Neural cell (in vitro differentiated cells): ENCODE measurements at regions not wholly inside any gene's neighbourhood (a gene's known extent, or its start where the extent isn't known, plus 50 kb on each side); places are given as distances from the start of the nearest gene placed in this dataset.

Experiments used
- H2AFZ ChIP-seq: fragments of 200-600, 300-800 bp; sonication (generic), shearing (Covaris generic); 2 replicates; pipeline ENCODE4 v1.6.0; 2014; ENCODE audit warnings: low read depth, mild to moderate bottlenecking, antibody characterized with exemption, low read length, moderate library complexity
- H3F3A ChIP-seq: fragments of 200-600 bp; shearing (Covaris generic); 2 replicates; pipeline ENCODE4 v1.6.1; 2016; ENCODE audit warnings: mild to moderate bottlenecking, moderate library complexity, mixed read lengths, antibody characterized with exemption, low read length; ENCODE audit not compliant: insufficient read depth, poor library complexity, severe bottlenecking
- H3K27ac ChIP-seq: fragments of 200-600, 300-800 bp; sonication (generic), shearing (Covaris generic); 2 replicates; pipeline ENCODE4 v1.5.1; 2014; ENCODE audit warnings: mild to moderate bottlenecking, low read length, moderate library complexity
- H3K27me3 ChIP-seq: fragments of 300-800, 200-600 bp; sonication (generic), shearing (Covaris generic); 2 replicates; pipeline ENCODE4 v1.6.0; 2014; ENCODE audit warnings: mild to moderate bottlenecking, low read depth, low read length, moderate library complexity; ENCODE audit not compliant: insufficient read depth
- H3K36me3 ChIP-seq: fragments of 300-800, 200-600 bp; sonication (generic), shearing (Covaris generic); 2 replicates; pipeline ENCODE4 v1.5.1; 2014; ENCODE audit warnings: mild to moderate bottlenecking, antibody characterized with exemption, low read length, moderate library complexity; ENCODE audit not compliant: insufficient read depth
- H3K4me2 ChIP-seq: fragments of 300-800, 200-600 bp; sonication (generic), shearing (Covaris generic); 2 replicates; pipeline ENCODE4 v1.6.0; 2014; ENCODE audit warnings: mild to moderate bottlenecking, low read length
- H3K4me3 ChIP-seq: fragments of 300-800, 200-600 bp; sonication (generic), shearing (Covaris generic); 2 replicates; pipeline ENCODE4 v1.5.1; 2014; ENCODE audit warnings: mild to moderate bottlenecking, low read length, moderate library complexity
- H3K79me2 ChIP-seq: fragments of 200-600 bp; shearing (Covaris generic); replicated peaks from 2 replicates; pipeline ENCODE4 v1.6.0; 2014; ENCODE audit warnings: mild to moderate bottlenecking, low read length, moderate library complexity; ENCODE audit not compliant: insufficient read depth
- H3K9ac ChIP-seq: fragments of 300-800, 200-600 bp; sonication (generic), shearing (Covaris generic); 2 replicates; pipeline ENCODE4 v1.6.1; 2016; ENCODE audit warnings: mild to moderate bottlenecking, low read length, mixed read lengths
- H3K9me2 ChIP-seq: fragments of 200-600 bp; shearing (Covaris generic); 2 replicates; pipeline ENCODE4 v1.6.1; 2016; ENCODE audit warnings: mild to moderate bottlenecking, low read length, mixed read lengths; ENCODE audit not compliant: insufficient read depth
- H3K9me3 ChIP-seq: fragments of 200-600, 300-800 bp; sonication (generic), shearing (Covaris generic); 2 replicates; pipeline ENCODE4 v1.6.1; 2016; ENCODE audit warnings: mild to moderate bottlenecking, mixed run types, low read length, moderate library complexity, mixed read lengths
- H4K20me1 ChIP-seq: fragments of 200-600 bp; shearing (Covaris generic); 2 replicates; pipeline ENCODE4 v1.6.1; 2016; ENCODE audit warnings: mild to moderate bottlenecking, mixed run types; ENCODE audit not compliant: insufficient read depth
- EP300 ChIP-seq: fragments of 450-650 bp; conservative IDR thresholded peaks from 2 replicates; pipeline ENCODE4 v1.6.1; 2014; ENCODE audit warnings: antibody characterized with exemption, mild to moderate bottlenecking, moderate library complexity; ENCODE audit not compliant: poor library complexity, severe bottlenecking
- EZH2 ChIP-seq: fragments of 200-600, 300-800 bp; shearing (Covaris generic), sonication (generic); IDR thresholded peaks from 2 replicates; pipeline ENCODE4 v1.6.1; 2014; ENCODE audit warnings: antibody characterized with exemption, low read length, borderline replicate concordance, mild to moderate bottlenecking; ENCODE audit not compliant: insufficient read depth, poor library complexity, severe bottlenecking
- MXI1 ChIP-seq: fragments of 450-650 bp; conservative IDR thresholded peaks from 2 replicates; pipeline ENCODE4 v1.6.1; 2014; ENCODE audit warnings: antibody characterized with exemption, mild to moderate bottlenecking; ENCODE audit not compliant: poor library complexity, severe bottlenecking
- POLR2AphosphoS5 ChIP-seq: IDR thresholded peaks from 2 replicates; pipeline ENCODE4 v1.6.1; 2012
- RAD21 ChIP-seq: fragments of 450-650 bp; conservative IDR thresholded peaks from 2 replicates; pipeline ENCODE4 v1.6.1; 2014; ENCODE audit warnings: antibody characterized with exemption, mild to moderate bottlenecking, moderate library complexity
- SMC3 ChIP-seq: fragments of 450-650 bp; conservative IDR thresholded peaks from 2 replicates; pipeline ENCODE4 v1.6.1; 2014; ENCODE audit warnings: antibody characterized with exemption, mild to moderate bottlenecking, moderate library complexity; ENCODE audit not compliant: poor library complexity
- TAF1 ChIP-seq: IDR thresholded peaks from 2 replicates; pipeline ENCODE4 v1.6.1; 2012; ENCODE audit warnings: low read depth
- TF ChIP-seq, protein P1 (sequence below): fragments of 450-650 bp; IDR thresholded peaks from 2 replicates; pipeline ENCODE4 v1.5.1; 2014; ENCODE audit warnings: antibody characterized with exemption, mild to moderate bottlenecking, moderate library complexity; ENCODE audit not compliant: poor library complexity, severe bottlenecking
- TF ChIP-seq, protein P2 (sequence below): IDR thresholded peaks from 2 replicates; pipeline ENCODE4 v1.6.1; 2012; ENCODE audit warnings: borderline replicate concordance

GRCh38 chr4:144223149-144223548 lies 82.6 kb upstream of the GYPA start:
- H3K9me3 ChIP-seq = no peaks in the 10 kb centered on the region
- H3K36me3 ChIP-seq = no peaks in the 10 kb centered on the region
- no peak overlapping the region for H3K9ac ChIP-seq
- no peak overlapping the region for H2AFZ ChIP-seq
- TF ChIP-seq RAD21 (no peak), EP300 (no peak), MXI1 (no peak), POLR2AphosphoS5 (no peak), EZH2 (no peak), SMC3 (no peak), TAF1 (no peak)
- TF ChIP-seq, protein P1, sequence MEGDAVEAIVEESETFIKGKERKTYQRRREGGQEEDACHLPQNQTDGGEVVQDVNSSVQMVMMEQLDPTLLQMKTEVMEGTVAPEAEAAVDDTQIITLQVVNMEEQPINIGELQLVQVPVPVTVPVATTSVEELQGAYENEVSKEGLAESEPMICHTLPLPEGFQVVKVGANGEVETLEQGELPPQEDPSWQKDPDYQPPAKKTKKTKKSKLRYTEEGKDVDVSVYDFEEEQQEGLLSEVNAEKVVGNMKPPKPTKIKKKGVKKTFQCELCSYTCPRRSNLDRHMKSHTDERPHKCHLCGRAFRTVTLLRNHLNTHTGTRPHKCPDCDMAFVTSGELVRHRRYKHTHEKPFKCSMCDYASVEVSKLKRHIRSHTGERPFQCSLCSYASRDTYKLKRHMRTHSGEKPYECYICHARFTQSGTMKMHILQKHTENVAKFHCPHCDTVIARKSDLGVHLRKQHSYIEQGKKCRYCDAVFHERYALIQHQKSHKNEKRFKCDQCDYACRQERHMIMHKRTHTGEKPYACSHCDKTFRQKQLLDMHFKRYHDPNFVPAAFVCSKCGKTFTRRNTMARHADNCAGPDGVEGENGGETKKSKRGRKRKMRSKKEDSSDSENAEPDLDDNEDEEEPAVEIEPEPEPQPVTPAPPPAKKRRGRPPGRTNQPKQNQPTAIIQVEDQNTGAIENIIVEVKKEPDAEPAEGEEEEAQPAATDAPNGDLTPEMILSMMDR = no peak
- TF ChIP-seq, protein P2, sequence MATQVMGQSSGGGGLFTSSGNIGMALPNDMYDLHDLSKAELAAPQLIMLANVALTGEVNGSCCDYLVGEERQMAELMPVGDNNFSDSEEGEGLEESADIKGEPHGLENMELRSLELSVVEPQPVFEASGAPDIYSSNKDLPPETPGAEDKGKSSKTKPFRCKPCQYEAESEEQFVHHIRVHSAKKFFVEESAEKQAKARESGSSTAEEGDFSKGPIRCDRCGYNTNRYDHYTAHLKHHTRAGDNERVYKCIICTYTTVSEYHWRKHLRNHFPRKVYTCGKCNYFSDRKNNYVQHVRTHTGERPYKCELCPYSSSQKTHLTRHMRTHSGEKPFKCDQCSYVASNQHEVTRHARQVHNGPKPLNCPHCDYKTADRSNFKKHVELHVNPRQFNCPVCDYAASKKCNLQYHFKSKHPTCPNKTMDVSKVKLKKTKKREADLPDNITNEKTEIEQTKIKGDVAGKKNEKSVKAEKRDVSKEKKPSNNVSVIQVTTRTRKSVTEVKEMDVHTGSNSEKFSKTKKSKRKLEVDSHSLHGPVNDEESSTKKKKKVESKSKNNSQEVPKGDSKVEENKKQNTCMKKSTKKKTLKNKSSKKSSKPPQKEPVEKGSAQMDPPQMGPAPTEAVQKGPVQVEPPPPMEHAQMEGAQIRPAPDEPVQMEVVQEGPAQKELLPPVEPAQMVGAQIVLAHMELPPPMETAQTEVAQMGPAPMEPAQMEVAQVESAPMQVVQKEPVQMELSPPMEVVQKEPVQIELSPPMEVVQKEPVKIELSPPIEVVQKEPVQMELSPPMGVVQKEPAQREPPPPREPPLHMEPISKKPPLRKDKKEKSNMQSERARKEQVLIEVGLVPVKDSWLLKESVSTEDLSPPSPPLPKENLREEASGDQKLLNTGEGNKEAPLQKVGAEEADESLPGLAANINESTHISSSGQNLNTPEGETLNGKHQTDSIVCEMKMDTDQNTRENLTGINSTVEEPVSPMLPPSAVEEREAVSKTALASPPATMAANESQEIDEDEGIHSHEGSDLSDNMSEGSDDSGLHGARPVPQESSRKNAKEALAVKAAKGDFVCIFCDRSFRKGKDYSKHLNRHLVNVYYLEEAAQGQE = no peak
- H3K27me3 ChIP-seq = no peaks in the 10 kb centered on the region
- H3K79me2 ChIP-seq = no peaks in the 10 kb centered on the region
- H3K27ac ChIP-seq = no peak overlapping the region
- H3K4me3 ChIP-seq = no peak overlapping the region
- no peaks in the 10 kb centered on the region for H3K9me2 ChIP-seq
- no peaks in the 10 kb centered on the region for H4K20me1 ChIP-seq
- H3F3A ChIP-seq = no peaks in the 10 kb centered on the region
- H3K4me2 ChIP-seq = no peak overlapping the region

DNA sequence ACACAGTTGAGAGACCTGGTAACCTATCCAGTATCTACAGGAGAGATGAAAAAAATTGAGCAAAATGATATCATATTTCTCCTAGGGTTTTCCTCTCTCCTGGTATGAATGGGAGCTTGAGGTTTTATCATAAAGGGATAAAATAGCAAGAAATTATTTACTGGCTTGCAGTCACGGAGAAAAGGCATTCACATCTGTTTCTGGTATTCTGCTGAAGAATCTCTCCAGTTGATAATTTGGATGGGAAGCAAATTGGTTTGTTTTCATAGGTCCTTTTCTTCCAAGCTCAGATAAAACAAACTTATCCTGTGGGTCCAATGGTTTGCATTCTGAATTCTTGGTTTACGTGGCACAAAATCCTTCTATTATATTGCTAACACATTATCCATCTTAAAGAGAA lies 83.1 kb upstream of the GYPA start:
- H3K9ac ChIP-seq = no peak overlapping the region
- no peak overlapping the region for H2AFZ ChIP-seq
- no peaks in the 10 kb centered on the region for H3K9me3 ChIP-seq
- H3K27ac ChIP-seq = no peak overlapping the region
- no peaks in the 10 kb centered on the region for H3K36me3 ChIP-seq
- H3K4me2 ChIP-seq = no peak overlapping the region
- no peaks in the 10 kb centered on the region for H3K79me2 ChIP-seq
- H3K27me3 ChIP-seq = no peaks in the 10 kb centered on the region
- no peaks in the 10 kb centered on the region for H3K9me2 ChIP-seq
- TF ChIP-seq POLR2AphosphoS5 = no peak
- no peak for TF ChIP-seq RAD21
- TF ChIP-seq, protein P2 = no peak
- TF ChIP-seq MXI1 = no peak
- TF ChIP-seq, protein P1 = no peak
- no peak for TF ChIP-seq EP300
- no peak for TF ChIP-seq EZH2
- no peak for TF ChIP-seq SMC3
- no peak for TF ChIP-seq TAF1
- H3F3A ChIP-seq = no peaks in the 10 kb centered on the region
- no peaks in the 10 kb centered on the region for H4K20me1 ChIP-seq
- H3K4me3 ChIP-seq = no peak overlapping the region
